ENCODE measurements at regions not wholly inside any gene's neighbourhood (a gene's known extent, or its start where the extent isn't known, plus 50 kb on each side); places are given as distances from the start of the nearest gene placed in this dataset.

GRCh38 chr5:144083185-144083584 lies 87.3 kb downstream of the YIPF5 start:
- TF ChIP-seq CTCF (IDR thresholded peaks at IDR 0.05; ENCODE audit: extremely low read depth, insufficient read depth, missing control alignments): no peak
- in situ Hi-C loops (cut with MboI; ENCODE audit: low pct_unique_long_range_greater_than_20kb, low sequenced_read_pairs, unreplicated experiment): no loop called here
- no peak for DNase-seq (ENCODE audit: low spot score)

- no peak for TF ChIP-seq CTCF (IDR thresholded peaks at IDR 0.05; ENCODE audit: extremely low read depth, insufficient read depth, missing control alignments)
- DNase-seq (ENCODE audit: low spot score): no peak
- in situ Hi-C loops (cut with MboI; ENCODE audit: low pct_unique_long_range_greater_than_20kb, low sequenced_read_pairs, unreplicated experiment): no loop called here
Observed at GRCh38 chr5:144084971-144085370, 85.5 kb downstream of the YIPF5 start.

GRCh38 chr5:144085381-144085780 lies 85.1 kb downstream of the YIPF5 start:
- no peak for TF ChIP-seq CTCF (IDR thresholded peaks at IDR 0.05; ENCODE audit: extremely low read depth, insufficient read depth, missing control alignments)
- in situ Hi-C loops (cut with MboI; ENCODE audit: low pct_unique_long_range_greater_than_20kb, low sequenced_read_pairs, unreplicated experiment): no loop called here
- no peak for DNase-seq (ENCODE audit: low spot score)

- in situ Hi-C loops (cut with MboI; ENCODE audit: low pct_unique_long_range_greater_than_20kb, low sequenced_read_pairs, unreplicated experiment): no loop called here
- no peak for TF ChIP-seq CTCF (IDR thresholded peaks at IDR 0.05; ENCODE audit: extremely low read depth, insufficient read depth, missing control alignments)
Observed at GRCh38 chr5:144086295-144086694, 84.2 kb downstream of the YIPF5 start.

GRCh38 chr5:144087576-144087975 lies 82.9 kb downstream of the YIPF5 start:
- in situ Hi-C loops (cut with MboI; ENCODE audit: low pct_unique_long_range_greater_than_20kb, low sequenced_read_pairs, unreplicated experiment): no loop called here
- DNase-seq (ENCODE audit: low spot score): no peak
- TF ChIP-seq CTCF (IDR thresholded peaks at IDR 0.05; ENCODE audit: extremely low read depth, insufficient read depth, missing control alignments): no peak

More at GRCh38 chr5:144086295-144086694, 84.2 kb downstream of the YIPF5 start:
- DNase-seq (ENCODE audit: low spot score): no peak

- in situ Hi-C loops (cut with MboI; ENCODE audit: low pct_unique_long_range_greater_than_20kb, low sequenced_read_pairs, unreplicated experiment): no loop called here
- no peak for DNase-seq (ENCODE audit: low spot score)
- TF ChIP-seq CTCF (IDR thresholded peaks at IDR 0.05; ENCODE audit: extremely low read depth, insufficient read depth, missing control alignments): no peak
Observed at GRCh38 chr5:144088206-144089064, 82.0 kb downstream of the YIPF5 start.
